DND-41 (cell line): ENCODE measurements at regions not wholly inside any gene's neighbourhood (a gene's known extent, or its start where the extent isn't known, plus 50 kb on each side); places are given as distances from the start of the nearest gene placed in this dataset.

ENCODE experiments used
- CTCF ChIP-seq: IDR thresholded peaks from 2 replicates; pipeline ENCODE4 v1.5.1; 2012; ENCODE audit warnings: borderline replicate concordance, low read length, moderate library complexity, mild to moderate bottlenecking; ENCODE audit not compliant: poor library complexity, severe bottlenecking; ENCODE audit errors: extremely low read depth
- EZH2 ChIP-seq: IDR thresholded peaks from 3 replicates; pipeline ENCODE4 v1.6.1; 2012; ENCODE audit warnings: borderline replicate concordance, low read depth, mild to moderate bottlenecking, moderate library complexity, low read length, inconsistent platforms; ENCODE audit not compliant: severe bottlenecking

- TF ChIP-seq CTCF = no peak
- TF ChIP-seq EZH2 = no peak
Measured at GRCh38 chr20:23242556-23243180, 107.9 kb upstream of the NXT1 start.
